ENCODE measurements at regions not wholly inside any gene's neighbourhood (a gene's known extent, or its start where the extent isn't known, plus 50 kb on each side); places are given as distances from the start of the nearest gene placed in this dataset.

DNA sequence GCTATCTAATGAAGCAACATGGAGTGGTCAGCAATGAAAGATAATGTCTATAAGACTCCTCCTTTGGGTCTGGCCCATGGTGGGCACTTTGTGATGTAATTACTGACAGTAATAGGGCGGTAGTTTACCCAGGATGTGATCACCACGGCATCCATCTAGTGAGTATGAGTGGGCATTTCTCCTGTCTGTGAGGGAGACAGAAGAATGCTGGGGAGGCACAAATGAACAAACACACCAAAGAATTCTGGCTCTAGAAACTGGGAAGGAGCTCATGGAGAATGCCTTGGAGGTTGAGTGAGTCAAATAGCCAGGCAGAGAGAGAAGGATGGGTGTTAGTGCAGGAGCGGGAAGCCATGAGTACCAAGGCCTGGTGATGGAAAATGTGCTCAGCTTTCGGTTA is 217.5 kb downstream of the WNT5A start:
- TF ChIP-seq, protein P1, sequence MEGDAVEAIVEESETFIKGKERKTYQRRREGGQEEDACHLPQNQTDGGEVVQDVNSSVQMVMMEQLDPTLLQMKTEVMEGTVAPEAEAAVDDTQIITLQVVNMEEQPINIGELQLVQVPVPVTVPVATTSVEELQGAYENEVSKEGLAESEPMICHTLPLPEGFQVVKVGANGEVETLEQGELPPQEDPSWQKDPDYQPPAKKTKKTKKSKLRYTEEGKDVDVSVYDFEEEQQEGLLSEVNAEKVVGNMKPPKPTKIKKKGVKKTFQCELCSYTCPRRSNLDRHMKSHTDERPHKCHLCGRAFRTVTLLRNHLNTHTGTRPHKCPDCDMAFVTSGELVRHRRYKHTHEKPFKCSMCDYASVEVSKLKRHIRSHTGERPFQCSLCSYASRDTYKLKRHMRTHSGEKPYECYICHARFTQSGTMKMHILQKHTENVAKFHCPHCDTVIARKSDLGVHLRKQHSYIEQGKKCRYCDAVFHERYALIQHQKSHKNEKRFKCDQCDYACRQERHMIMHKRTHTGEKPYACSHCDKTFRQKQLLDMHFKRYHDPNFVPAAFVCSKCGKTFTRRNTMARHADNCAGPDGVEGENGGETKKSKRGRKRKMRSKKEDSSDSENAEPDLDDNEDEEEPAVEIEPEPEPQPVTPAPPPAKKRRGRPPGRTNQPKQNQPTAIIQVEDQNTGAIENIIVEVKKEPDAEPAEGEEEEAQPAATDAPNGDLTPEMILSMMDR (IDR thresholded peaks at IDR 0.05), result no peak
- TF ChIP-seq POLR2AphosphoS5 (IDR thresholded peaks at IDR 0.05), result no peak
- TF ChIP-seq POLR2A (IDR thresholded peaks at IDR 0.05), result no peak
